GM12873 (cell line): ENCODE measurements at regions not wholly inside any gene's neighbourhood (a gene's known extent, or its start where the extent isn't known, plus 50 kb on each side); places are given as distances from the start of the nearest gene placed in this dataset.

ENCODE experiments used
- CTCF ChIP-seq: IDR thresholded peaks from 2 replicates; pipeline ENCODE4 v1.5.1; 2012; ENCODE audit warnings: low read depth, mild to moderate bottlenecking, moderate library complexity, low read length, control low read depth; ENCODE audit not compliant: insufficient read depth; ENCODE audit errors: missing control alignments

- TF ChIP-seq CTCF = no peak
Measured at GRCh38 chr20:53711333-53712211, 117.9 kb upstream of the ZNF217 start.

DNA sequence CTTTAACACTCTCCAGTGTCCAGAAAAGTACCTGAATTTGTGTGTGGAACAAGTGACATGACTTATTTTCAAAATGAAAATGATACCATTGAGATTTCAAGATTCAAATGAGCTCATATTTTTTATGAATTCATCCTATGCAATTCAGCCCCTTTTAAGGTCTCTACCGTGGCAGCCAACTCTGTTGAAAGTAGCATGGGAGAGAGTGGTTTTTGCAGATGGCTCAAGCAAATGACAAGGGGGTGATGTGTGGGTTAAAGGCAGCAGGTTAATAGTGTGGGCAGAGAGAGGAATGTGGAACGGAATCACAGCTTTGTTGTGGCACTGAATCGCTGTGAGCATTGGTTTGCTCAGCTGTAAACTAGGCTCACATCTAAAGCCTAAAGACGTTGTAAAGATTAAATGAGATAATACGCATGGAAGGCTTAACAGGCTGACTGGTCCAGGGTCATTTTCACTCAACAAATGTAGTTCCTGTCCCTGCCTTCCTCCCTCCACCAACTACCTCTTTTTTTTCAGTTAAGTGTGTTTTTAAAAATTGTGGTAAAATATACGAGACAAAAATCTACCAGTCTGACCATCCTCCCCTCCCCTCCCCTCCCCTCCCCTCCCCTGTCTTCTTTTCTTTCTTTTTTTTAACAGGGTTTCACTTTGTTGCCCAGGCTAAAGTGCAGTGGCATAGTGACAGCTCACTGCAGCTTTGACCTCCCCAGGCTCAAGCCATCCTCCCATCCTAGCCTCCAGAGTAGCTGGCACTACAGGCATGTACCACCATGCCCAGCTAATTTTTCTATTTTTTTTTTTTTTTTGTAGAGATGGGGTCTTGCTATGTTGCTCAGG lies 114.7 kb upstream of the ZNF217 start:
- no peak for TF ChIP-seq CTCF

DNA sequence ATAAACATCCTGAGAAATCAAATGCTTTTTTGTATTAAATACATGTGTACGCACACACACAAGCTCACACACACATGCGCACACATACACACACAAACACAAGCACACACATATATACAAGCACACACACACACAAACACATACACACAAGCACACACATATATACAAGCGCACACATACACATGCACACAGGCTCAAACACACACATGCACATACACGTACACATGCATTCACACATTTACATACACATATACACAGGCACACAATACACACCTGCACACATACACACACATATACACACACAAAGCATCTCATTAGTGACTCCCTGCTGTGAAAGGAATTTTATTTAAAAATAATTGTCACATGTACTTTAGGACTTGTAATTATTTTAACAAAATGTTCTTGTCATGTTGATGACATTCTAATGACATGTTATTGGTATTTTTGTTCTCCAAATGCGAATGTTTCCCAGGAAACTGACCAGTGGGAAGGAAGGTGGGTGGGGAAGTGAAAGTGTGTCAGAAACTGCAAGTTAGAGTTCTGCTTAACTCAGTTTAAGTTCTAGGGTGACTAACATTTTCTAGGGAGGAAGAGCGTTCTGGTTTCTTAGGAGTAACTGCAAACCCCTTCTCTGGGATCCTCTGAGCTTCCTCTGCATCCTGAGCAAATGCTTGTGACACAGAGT lies 113.9 kb upstream of the ZNF217 start:
- TF ChIP-seq CTCF = no peak

DNA sequence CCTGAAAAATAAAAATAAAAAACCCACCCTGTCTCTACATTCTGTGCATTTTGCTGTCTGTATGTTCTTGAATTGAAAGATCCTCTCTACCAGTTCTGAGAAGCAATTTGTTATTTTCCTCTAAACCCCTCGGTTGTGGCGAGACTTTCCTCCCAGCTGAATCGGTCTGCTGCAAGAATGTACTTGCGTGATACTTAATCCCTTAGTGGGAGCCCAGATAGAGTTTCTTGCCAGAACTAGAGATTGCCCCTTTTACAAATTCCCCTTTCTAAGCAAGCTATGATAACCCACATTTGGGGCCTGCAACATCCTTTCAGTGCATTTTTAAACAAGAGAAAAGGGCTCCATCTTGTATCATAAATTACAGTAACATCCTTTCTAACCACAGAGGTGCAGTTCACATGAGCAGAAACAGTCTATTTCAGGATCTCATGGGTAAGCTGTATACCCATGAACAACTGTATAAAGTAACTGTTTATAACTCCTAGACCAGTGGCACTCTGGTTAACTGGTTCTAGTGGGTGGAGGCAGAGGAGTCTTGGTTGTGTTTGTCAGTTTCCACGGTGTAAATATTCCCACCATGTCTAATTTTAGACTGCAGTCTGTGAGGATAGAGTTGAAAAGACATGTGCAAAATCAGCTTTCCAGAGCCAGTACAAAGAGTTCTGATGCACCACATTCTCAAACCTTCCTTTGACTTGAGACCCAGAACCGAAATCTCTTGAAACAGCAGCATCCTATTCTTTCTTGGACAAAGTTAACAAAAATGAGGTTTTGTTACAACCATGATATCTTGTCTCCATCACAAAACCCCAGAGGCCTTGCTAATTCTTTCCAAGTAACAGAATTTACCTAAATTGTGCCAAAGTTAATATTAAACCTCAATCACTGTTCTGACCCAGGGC lies 113.1 kb upstream of the ZNF217 start:
- TF ChIP-seq CTCF = no peak

GRCh38 chr20:53706008-53706465 lies 112.4 kb upstream of the ZNF217 start:
- TF ChIP-seq CTCF = no peak

GRCh38 chr20:53702617-53703016 lies 109.0 kb upstream of the ZNF217 start:
- no peak for TF ChIP-seq CTCF
